GM12878 (cell line): ENCODE measurements at regions not wholly inside any gene's neighbourhood (a gene's known extent, or its start where the extent isn't known, plus 50 kb on each side); places are given as distances from the start of the nearest gene placed in this dataset.

Experiments used
- ATAC-seq: fragments of 200-7000 bp; cut with Tn5 transposase; 3 replicates; pipeline ENCODE4 v1.9.1; 2020; ENCODE audit warnings: mild to moderate bottlenecking, moderate library complexity
- BruUV-seq: library from RNA; stranded (reverse); fragments of 400-500 nt; replicated peaks from 2 replicates; lab custom pipeline; 2021; lab: Mats Ljungman, UMichigan
- CTCF ChIA-PET: fragments of 300-600 bp; sonication (Branson Sonifier 250); formaldehyde crosslinking; extraction: SDS; loops from one replicate; lab custom pipeline; 2021; ENCODE audit warnings: inconsistent platforms; lab: Yijun Ruan, JAX
- POLR2A ChIA-PET: fragments of 350-600 bp; formaldehyde crosslinking; extraction: SDS; loops from one replicate; lab custom pipeline; 2021; ENCODE audit warnings: inconsistent platforms; lab: Charles Lee
- RAD21 ChIA-PET: fragments of 300-600 bp; sonication (Branson Sonifier 250); formaldehyde crosslinking; loops from one replicate; lab custom pipeline; 2023; ENCODE audit warnings: antibody characterized with exemption; ENCODE audit not compliant: unreplicated experiment; lab: Charles Lee
- SMC1A ChIA-PET: fragments of 300-600 bp; sonication (Branson Sonifier 250); formaldehyde crosslinking; loops from one replicate; lab custom pipeline; 2023; ENCODE audit not compliant: unreplicated experiment, uncharacterized antibody; lab: Charles Lee
- DNase-seq: peaks from one replicate; pipeline ENCODE4 v3.0.0-alpha.2; 2011; ENCODE audit warnings: low read depth, low spot score
- FAIRE-seq: peaks from 3 replicates; lab custom pipeline; 2011; peaks lifted over from hg19 to GRCh38; lab: Jason Lieb, UNC
- H2AFZ ChIP-seq: 2 replicates; pipeline ENCODE4 v1.6.0; 2011; ENCODE audit warnings: low read depth, low read length, control low read depth; ENCODE audit not compliant: control insufficient read depth
- H3K27ac ChIP-seq: 2 replicates; pipeline ENCODE4 v1.5.1; 2011; ENCODE audit warnings: control low read depth; ENCODE audit not compliant: control insufficient read depth, insufficient read depth
- H3K27me3 ChIP-seq, 2 experiments: replicated peaks in 1 of 2; 2 replicates each; pipeline versions ENCODE4 v1.6.0 to v1.6.1; 2011; ENCODE audit warnings: low read length in 1 of 2; ENCODE audit not compliant: control insufficient read depth in 2 of 2, insufficient read depth in 2 of 2
- H3K36me3 ChIP-seq, 2 experiments: 2 replicates each; pipeline ENCODE4 v1.5.1; 2011; ENCODE audit warnings: low read length in 1 of 2; ENCODE audit not compliant: control insufficient read depth in 2 of 2, insufficient read depth in 2 of 2
- H3K4me1 ChIP-seq: 2 replicates; pipeline ENCODE4 v1.6.1; 2011; ENCODE audit warnings: mild to moderate bottlenecking, low read length, moderate library complexity, mixed read lengths; ENCODE audit not compliant: control insufficient read depth, insufficient read depth
- H3K4me2 ChIP-seq: 2 replicates; pipeline ENCODE4 v1.6.0; 2011; ENCODE audit warnings: control low read depth; ENCODE audit not compliant: control insufficient read depth, insufficient read depth
- H3K4me3 ChIP-seq: fragments of 200-600 bp; sonication (generic); 2 replicates; pipeline ENCODE4 v1.5.1; 2016
- H3K79me2 ChIP-seq: 2 replicates; pipeline ENCODE4 v1.6.0; 2011; ENCODE audit warnings: low read length; ENCODE audit not compliant: control insufficient read depth, insufficient read depth
- H3K9ac ChIP-seq: 2 replicates; pipeline ENCODE4 v1.8.0; 2011; ENCODE audit warnings: low read length, control low read depth, mixed read lengths; ENCODE audit not compliant: control insufficient read depth, insufficient read depth
- H3K9me3 ChIP-seq: replicated peaks from 3 replicates; pipeline ENCODE4 v1.5.1; 2011; ENCODE audit warnings: mild to moderate bottlenecking, low read length; ENCODE audit not compliant: control insufficient read depth, insufficient read depth
- H4K20me1 ChIP-seq: 2 replicates; pipeline ENCODE4 v1.6.0; 2011; ENCODE audit not compliant: control insufficient read depth, insufficient read depth
- CBX5 ChIP-seq: sonication (generic); IDR thresholded peaks from 2 replicates; pipeline ENCODE4 v1.6.1; 2016; ENCODE audit warnings: low read depth, moderate library complexity, mild to moderate bottlenecking, inconsistent platforms
- ETV6 ChIP-seq, 2 experiments: fragments of 450-650 bp in 1 of 2; IDR thresholded peaks in 1 of 2; conservative IDR thresholded peaks in 1 of 2; 2 replicates each; pipeline ENCODE4 v1.6.1; 2014; ENCODE audit warnings: antibody characterized with exemption in 1 of 2, borderline replicate concordance in 1 of 2, low read depth in 1 of 2, mild to moderate bottlenecking in 1 of 2, moderate library complexity in 1 of 2
- FOS ChIP-seq: IDR thresholded peaks from 3 replicates; pipeline ENCODE4 v1.6.1; 2011; ENCODE audit warnings: borderline replicate concordance; ENCODE audit not compliant: insufficient read length; ENCODE audit errors: extremely low read depth
- FOXM1 ChIP-seq: IDR thresholded peaks from 2 replicates; pipeline ENCODE4 v1.6.1; 2012; ENCODE audit warnings: low read depth, mild to moderate bottlenecking, inconsistent platforms, low read length, moderate library complexity
- MYC ChIP-seq: IDR thresholded peaks from 2 replicates; pipeline ENCODE4 v1.6.1; 2011; ENCODE audit warnings: mild to moderate bottlenecking, low read length, moderate library complexity, inconsistent platforms; ENCODE audit not compliant: insufficient read depth, insufficient replicate concordance, insufficient read length, severe bottlenecking
- NFXL1 ChIP-seq: fragments of 450-650 bp; IDR thresholded peaks from 2 replicates; pipeline ENCODE4 v1.6.1; 2017; ENCODE audit warnings: antibody characterized with exemption, mild to moderate bottlenecking, borderline replicate concordance
- NFYA ChIP-seq: IDR thresholded peaks from 2 replicates; pipeline ENCODE4 v1.6.1; 2011; ENCODE audit warnings: low read depth, mild to moderate bottlenecking, low read length, improper control_type of control experiment, borderline replicate concordance
- PBX3 ChIP-seq: IDR thresholded peaks from 2 replicates; pipeline ENCODE4 v1.6.1; 2011; ENCODE audit warnings: mild to moderate bottlenecking, low read depth, low read length, moderate library complexity; ENCODE audit not compliant: insufficient replicate concordance
- PML ChIP-seq: IDR thresholded peaks from 2 replicates; pipeline ENCODE4 v1.6.1; 2012; ENCODE audit warnings: low read length, inconsistent platforms
- RELA ChIP-seq: fragments of 450-650 bp; IDR thresholded peaks from 2 replicates; pipeline ENCODE4 v1.8.0; 2014; ENCODE audit warnings: borderline replicate concordance; ENCODE audit not compliant: partially characterized antibody
- SMARCA5 ChIP-seq: fragments of 450-650 bp; IDR thresholded peaks from 2 replicates; pipeline ENCODE4 v1.6.1; 2017; ENCODE audit warnings: mild to moderate bottlenecking
- TCF7 ChIP-seq: IDR thresholded peaks from 2 replicates; pipeline ENCODE4 v1.6.1; 2014; ENCODE audit warnings: antibody characterized with exemption, borderline replicate concordance
- WGBS: methylation state at CpG from one replicate; pipeline ENCODE4 v1.1.6; 2016; ENCODE audit warnings: low lambda C conversion rate; ENCODE audit not compliant: insufficient replicate concordance, insufficient coverage; ENCODE audit errors: missing lambda C conversion rate; 5-methylcytosine and 5-hydroxymethylcytosine counted together
- in situ Hi-C: fragments of 300-500 bp; cut with MboI; formaldehyde crosslinking; loops from 9 replicates; pipeline ENCODE4 v1.14.3; 2018; ENCODE audit warnings: mixed read lengths
- intact Hi-C: fragments of 100-400 bp; cut with micrococcal nuclease; formaldehyde crosslinking; loops from one replicate; pipeline ENCODE4 v1.14.2; 2022; ENCODE audit not compliant: unreplicated experiment
- TF ChIP-seq, protein P1 (sequence below): fragments of 450-650 bp; formaldehyde crosslinking; IDR thresholded peaks from 2 replicates; pipeline ENCODE4 v1.4.0; 2020; ENCODE audit warnings: mild to moderate bottlenecking, moderate library complexity
- TF ChIP-seq, protein P2 (sequence below): IDR thresholded peaks from 2 replicates; pipeline ENCODE4 v1.6.1; 2011; ENCODE audit warnings: low read depth, mild to moderate bottlenecking, low read length, moderate library complexity, borderline replicate concordance; ENCODE audit errors: extremely low read depth

GRCh38 chr1:38662126-38662525 is 197.4 kb downstream of the RRAGC start (continued):
- TF ChIP-seq FOS: no peak
- no peak for TF ChIP-seq FOXM1

- no peak for DNase-seq
- BruUV-seq: no TSS peak
- intact Hi-C loops: no loop called here
- no peak for FAIRE-seq
- Histone ChIP-seq H3K36me3 (no peaks in the 10 kb centered on the region), H3K4me1 (no peaks in the 10 kb centered on the region), H2AFZ (no peak overlapping the region), H3K79me2 (no peaks in the 10 kb centered on the region), H3K9me3 (no peaks in the 10 kb centered on the region; the same call in 2 of the 3 replicates), H3K27ac (no peak overlapping the region), H3K9ac (no peak overlapping the region), H3K27me3 (peaks cover 1 to 9% of the 10 kb centered on the region in 2 experiments; a peak in 3 of 4 replicates), H4K20me1 (no peaks in the 10 kb centered on the region), H3K4me3 (no peak overlapping the region), H3K4me2 (no peak overlapping the region)
- WGBS: 5% methylated on average over 1 of the region's 1 CpG
- ChIA-PET SMC1A (interaction anchor here (1.0 kb wide), 1 partner anchor 14 kb away, joined by 3 read pairs; no protein-coding TSS in a partner anchor), POLR2A (no interaction called here), RAD21 (no interaction called here), CTCF (interaction anchor here (0.7 kb wide), 1 partner anchor 203 kb away, joined by 3 read pairs; no protein-coding TSS in a partner anchor)
- in situ Hi-C loops: no loop called here
- ATAC-seq: no peak
- no peak for TF ChIP-seq MYC
- TF ChIP-seq SMARCA5: no peak
- no peak for TF ChIP-seq PML
- TF ChIP-seq PBX3: no peak
- TF ChIP-seq NFXL1: no peak
- no peak for TF ChIP-seq RELA
- TF ChIP-seq, protein P1, sequence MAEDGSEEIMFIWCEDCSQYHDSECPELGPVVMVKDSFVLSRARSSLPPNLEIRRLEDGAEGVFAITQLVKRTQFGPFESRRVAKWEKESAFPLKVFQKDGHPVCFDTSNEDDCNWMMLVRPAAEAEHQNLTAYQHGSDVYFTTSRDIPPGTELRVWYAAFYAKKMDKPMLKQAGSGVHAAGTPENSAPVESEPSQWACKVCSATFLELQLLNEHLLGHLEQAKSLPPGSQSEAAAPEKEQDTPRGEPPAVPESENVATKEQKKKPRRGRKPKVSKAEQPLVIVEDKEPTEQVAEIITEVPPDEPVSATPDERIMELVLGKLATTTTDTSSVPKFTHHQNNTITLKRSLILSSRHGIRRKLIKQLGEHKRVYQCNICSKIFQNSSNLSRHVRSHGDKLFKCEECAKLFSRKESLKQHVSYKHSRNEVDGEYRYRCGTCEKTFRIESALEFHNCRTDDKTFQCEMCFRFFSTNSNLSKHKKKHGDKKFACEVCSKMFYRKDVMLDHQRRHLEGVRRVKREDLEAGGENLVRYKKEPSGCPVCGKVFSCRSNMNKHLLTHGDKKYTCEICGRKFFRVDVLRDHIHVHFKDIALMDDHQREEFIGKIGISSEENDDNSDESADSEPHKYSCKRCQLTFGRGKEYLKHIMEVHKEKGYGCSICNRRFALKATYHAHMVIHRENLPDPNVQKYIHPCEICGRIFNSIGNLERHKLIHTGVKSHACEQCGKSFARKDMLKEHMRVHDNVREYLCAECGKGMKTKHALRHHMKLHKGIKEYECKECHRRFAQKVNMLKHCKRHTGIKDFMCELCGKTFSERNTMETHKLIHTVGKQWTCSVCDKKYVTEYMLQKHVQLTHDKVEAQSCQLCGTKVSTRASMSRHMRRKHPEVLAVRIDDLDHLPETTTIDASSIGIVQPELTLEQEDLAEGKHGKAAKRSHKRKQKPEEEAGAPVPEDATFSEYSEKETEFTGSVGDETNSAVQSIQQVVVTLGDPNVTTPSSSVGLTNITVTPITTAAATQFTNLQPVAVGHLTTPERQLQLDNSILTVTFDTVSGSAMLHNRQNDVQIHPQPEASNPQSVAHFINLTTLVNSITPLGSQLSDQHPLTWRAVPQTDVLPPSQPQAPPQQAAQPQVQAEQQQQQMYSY (CRISPR knock-in tag): no peak
- TF ChIP-seq, protein P2, sequence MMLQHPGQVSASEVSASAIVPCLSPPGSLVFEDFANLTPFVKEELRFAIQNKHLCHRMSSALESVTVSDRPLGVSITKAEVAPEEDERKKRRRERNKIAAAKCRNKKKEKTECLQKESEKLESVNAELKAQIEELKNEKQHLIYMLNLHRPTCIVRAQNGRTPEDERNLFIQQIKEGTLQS: no peak
- TF ChIP-seq CBX5: no peak
- TF ChIP-seq TCF7: no peak
- no peak for TF ChIP-seq NFYA
- TF ChIP-seq ETV6 (conservative IDR thresholded peaks at IDR 0.05 in 1 of 2, IDR thresholded peaks at IDR 0.05 in 1 of 2; ENCODE audit: borderline replicate concordance in 1 of 2, low read depth in 1 of 2): no peak
These were observed 200.7 kb downstream of the RRAGC start for GRCh38 chr1:38658883-38659282.
